Stimulated activated CD8-positive, alpha-beta memory T cell treated with anti-CD3 and anti-CD28 coated beads, Interleukin-12 subunit alpha, Interleukin-12 subunit beta, amount 100 ng/mL, for 24 hours (primary cell): ENCODE measurements at regions not wholly inside any gene's neighbourhood (a gene's known extent, or its start where the extent isn't known, plus 50 kb on each side); places are given as distances from the start of the nearest gene placed in this dataset.

Experiments
- DNase-seq: peaks from one replicate; pipeline ENCODE4 v3.0.0-alpha.2; 2020; ENCODE audit errors: extremely low read depth

GRCh38 chr7:51685794-51686193 lies 369.2 kb upstream of the COBL start:
- DNase-seq, result no peak

GRCh38 chr7:51680594-51681399 lies 364.2 kb upstream of the COBL start:
- no peak for DNase-seq

- no peak for DNase-seq
Measured at GRCh38 chr7:51679358-51679757, 362.7 kb upstream of the COBL start.

GRCh38 chr7:51666751-51667150 lies 350.1 kb upstream of the COBL start:
- no peak for DNase-seq

- no peak for DNase-seq
Measured at GRCh38 chr7:51666266-51666665, 349.7 kb upstream of the COBL start.

DNA sequence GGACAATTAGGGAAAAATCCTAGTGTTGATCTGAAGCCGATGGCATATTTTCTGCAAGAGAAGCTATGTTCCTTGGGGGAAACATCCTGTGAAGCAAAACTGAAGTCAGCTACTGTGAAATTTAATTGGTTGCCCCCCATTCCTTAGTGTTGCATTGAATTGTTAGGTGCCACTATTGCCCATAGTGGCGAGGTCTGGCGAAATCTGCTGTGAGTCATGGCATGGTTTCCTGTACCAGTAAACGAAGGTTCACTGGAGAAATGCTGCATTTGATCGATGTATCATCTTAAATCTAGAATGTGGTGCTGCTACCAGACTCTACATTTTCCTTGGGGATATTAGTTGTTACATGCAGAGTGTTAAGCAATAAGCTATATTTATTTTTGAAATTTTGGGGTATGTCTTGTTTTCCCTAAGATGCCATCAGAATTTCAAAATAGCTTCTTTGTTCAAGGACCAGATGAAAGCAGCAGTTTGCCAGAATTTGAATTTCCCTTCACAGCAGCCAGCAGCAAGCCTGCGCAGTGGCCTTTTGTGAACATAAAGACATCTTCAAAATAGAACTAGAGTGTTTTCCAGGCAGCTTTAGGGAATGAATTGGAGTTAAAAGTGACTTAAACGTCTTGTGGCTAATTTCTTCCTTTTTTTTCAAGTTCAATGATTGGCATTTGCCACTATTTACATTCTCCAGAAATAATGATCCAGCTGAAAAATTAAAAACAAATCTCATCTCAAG lies 348.6 kb upstream of the COBL start:
- no peak for DNase-seq

- DNase-seq, result no peak
Measured at GRCh38 chr7:51660516-51660915, 343.9 kb upstream of the COBL start.

GRCh38 chr7:51658684-51659083 lies 342.1 kb upstream of the COBL start:
- no peak for DNase-seq

DNA sequence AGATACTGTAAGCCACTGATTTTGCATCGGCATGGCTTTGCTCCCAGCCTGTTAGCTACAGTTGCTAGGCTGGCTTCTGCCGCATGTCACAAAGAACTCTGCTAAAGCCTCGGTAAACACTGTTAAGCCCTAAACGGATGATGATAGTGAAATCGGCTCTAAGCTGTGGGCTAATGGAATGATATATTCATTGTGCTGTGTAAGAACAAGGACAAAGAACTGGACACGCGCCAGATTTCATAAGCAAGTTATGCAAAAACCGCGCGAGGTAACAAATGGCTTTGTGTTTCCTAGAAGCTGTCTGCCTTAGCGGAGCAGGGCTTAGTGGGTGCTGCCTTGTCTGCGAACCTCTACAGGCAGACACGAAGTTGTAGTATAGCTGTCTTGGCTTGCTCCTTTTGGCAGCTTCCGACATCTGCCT lies 331.3 kb upstream of the COBL start:
- DNase-seq, result no peak

GRCh38 chr7:51647486-51647885 lies 330.9 kb upstream of the COBL start:
- DNase-seq, result no peak

DNA sequence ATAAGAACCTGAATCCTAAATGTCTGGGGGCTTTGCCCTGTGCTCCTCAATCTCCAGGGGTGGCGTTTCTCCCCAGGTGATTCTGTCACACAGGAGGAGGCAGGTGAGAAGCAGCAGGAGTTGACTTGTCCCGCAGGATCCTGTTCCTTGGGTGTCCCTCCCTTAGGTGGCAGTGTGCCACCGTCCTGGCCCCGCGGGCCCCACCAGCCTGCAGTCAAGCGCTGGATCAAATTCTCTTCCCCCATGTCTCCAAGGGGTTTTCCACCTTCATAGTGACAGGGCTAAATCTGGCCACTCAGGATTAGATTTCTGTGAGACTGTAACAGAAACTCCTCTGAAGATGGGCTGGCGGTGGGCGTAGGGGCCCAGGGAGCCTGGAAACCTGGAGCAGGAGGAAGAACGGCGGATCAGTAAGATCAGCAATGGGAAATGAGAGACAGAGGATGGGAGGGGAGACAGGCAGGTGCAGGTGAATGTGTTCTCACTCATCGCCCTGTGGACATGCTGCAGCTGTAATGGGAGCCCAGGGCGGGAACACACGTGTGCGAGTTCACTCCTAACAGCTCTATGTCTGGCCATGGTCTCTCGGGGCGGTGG lies 329.2 kb upstream of the COBL start:
- DNase-seq, result no peak

DNA sequence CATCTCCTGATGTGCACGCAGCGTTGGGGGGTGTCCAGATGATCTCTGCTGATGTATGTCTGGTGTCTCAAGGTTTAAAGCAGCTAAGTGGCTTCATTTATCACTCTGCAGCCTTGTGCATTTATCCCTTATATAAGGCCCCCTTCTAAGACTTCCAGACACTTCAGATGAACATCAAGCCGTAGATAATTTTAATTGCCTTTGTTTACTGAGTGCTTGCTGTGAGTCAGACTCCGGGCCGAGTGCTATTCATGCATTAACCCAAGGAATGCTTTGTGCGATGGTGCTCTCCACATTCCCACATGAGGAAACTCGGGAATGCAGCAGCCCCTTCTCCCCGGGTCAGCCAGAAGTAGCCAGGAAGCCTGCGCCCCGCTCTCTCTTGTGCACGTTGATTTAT lies 328.6 kb upstream of the COBL start:
- DNase-seq, result no peak

DNA sequence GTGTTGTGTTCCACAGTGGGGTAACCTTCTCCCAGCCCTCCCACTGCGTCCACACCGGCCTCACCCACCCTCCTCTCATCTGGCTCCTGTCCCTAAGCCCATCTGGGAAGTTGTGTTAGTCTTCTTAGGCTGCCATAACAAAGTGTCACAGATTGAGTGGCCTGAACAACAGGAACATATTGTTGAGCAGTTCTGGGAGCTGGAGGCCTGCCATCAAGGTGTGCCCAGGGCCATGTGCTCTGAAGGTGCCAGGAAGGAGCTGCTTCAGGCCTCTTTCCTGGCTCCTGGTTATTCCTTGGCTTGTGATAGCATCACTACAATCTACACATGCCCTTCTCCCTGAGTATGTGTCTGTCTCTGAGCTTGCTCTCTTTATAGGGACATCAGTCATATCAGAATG lies 327.6 kb upstream of the COBL start:
- DNase-seq, result no peak

DNA sequence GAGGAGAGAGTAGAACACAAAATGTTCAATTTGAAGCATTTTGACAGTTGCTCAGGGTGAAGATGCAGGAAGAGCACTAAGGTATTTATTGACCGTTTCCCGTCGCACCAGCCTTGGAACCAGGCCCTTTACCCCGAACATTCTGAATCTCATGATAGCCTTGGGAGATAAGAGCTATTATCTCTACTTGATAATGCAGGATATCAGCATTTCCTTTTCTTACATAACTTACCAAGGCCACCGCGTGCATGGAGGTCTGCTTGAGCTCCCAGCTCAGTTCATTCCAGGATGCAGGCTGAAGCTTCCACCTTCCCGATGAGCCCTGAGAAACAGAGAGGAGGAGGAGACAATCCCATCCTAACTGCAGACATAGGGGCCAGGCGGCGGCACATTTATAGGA lies 324.2 kb upstream of the COBL start:
- no peak for DNase-seq

GRCh38 chr7:51639661-51640334 lies 323.2 kb upstream of the COBL start:
- no peak for DNase-seq

DNA sequence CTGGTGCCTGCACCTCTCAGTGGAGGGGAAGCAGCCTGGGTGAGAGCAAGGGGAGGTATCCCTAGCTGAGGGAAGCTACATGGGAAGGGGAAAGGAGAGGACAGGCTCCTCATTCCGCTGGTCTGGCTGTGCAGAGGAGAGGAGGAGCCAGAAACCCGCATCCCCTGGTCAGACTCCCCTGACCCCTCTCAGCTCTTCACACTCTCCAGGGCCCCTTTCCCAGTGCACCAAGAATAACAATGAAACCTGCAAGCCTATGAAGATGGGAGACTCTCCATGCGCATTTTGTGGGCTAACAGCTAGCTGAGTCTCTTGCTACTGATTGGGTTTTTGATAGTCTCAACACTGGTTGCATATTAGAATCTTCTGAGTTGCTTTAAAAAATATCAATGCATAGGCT lies 319.9 kb upstream of the COBL start:
- no peak for DNase-seq

DNA sequence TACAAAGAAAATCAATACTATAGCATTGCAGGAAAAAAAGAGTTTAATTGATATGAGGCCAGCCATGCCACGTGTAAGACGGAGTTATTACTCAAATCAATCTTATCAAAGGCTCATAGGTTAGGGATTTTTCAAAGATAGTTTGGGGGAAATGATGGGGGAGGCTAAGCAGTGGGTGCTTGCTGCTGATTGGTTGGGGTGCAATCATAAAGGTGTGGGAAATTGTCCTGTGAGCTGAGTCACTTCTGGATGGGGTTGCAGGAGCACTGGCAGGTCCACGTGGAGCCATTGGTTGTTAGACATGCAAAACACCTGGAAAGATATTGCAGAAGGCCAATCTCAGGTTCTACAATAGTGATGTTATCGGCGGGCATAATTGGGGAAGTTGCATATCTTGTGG lies 319.2 kb upstream of the COBL start:
- no peak for DNase-seq

- no peak for DNase-seq
Measured at GRCh38 chr7:51634538-51634937, 317.9 kb upstream of the COBL start.

GRCh38 chr7:51634025-51634424 lies 317.4 kb upstream of the COBL start:
- DNase-seq, result no peak

DNA sequence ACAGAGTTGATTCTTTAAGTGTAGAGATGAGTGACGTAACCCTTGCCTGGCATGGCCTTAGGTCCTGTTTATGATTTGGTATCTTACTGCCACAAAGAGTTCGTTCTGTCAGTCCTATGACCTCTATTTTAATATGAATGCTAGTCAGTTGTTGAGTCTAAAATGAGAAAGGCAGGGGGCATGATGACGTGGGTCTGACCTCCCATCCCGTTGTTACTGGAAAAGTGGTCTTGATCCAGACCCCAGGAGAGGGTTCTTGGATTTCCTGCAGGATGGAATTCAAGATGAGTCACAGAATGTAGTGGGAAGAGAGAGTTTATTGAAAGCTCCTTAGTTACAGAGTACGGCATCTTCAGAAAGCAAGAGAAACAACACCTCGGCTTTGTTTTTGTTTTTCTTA lies 317.0 kb upstream of the COBL start:
- no peak for DNase-seq

DNA sequence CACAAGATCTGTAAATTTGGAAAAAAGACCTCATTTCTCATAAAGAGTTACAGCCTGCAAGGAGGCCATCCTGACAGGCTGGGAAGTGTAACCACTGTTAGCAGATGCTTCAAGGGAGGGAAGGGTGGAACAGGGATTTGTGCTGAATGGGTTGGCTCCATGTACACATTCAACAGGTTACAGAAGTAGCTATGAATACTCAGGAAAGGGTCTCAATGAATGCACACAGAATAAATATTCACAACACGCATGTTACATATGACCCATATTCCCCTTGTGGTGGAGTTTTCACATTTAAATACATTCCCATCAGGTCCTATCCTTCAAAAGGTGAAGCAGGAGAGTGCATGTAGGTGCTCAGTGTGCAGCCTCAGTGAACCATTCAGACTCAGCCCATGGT lies 316.4 kb upstream of the COBL start:
- DNase-seq, result no peak

- no peak for DNase-seq
Measured at GRCh38 chr7:51630933-51631332, 314.3 kb upstream of the COBL start.
